PFSK-1 (cell line): ENCODE measurements at regions not wholly inside any gene's neighbourhood (a gene's known extent, or its start where the extent isn't known, plus 50 kb on each side); places are given as distances from the start of the nearest gene placed in this dataset.

Experiments
- FOXP2 ChIP-seq: optimal IDR thresholded peaks from 2 replicates; pipeline ENCODE3; 2011; ENCODE audit warnings: borderline replicate concordance, control low read depth, inconsistent platforms; ENCODE audit not compliant: insufficient read depth; ENCODE audit errors: extremely low read length, extremely low read depth
- POLR2AphosphoS5 ChIP-seq: IDR thresholded peaks from 2 replicates; pipeline ENCODE4 v1.6.1; 2012; ENCODE audit warnings: low read depth, mild to moderate bottlenecking, control low read depth, low read length, moderate library complexity
- REST ChIP-seq, 2 experiments: IDR thresholded peaks; 2 replicates each; pipeline versions ENCODE4 v1.6.1 to v1.8.0; 2011 to 2012; ENCODE audit warnings: low read depth in 2 of 2, low read length in 2 of 2, control low read depth in 1 of 2, inconsistent platforms in 1 of 2, mild to moderate bottlenecking in 1 of 2, moderate library complexity in 1 of 2; ENCODE audit not compliant: insufficient read depth in 1 of 2
- SIN3A ChIP-seq: IDR thresholded peaks from 2 replicates; pipeline ENCODE4 v1.6.1; 2012; ENCODE audit warnings: mild to moderate bottlenecking, low read length, moderate library complexity, borderline replicate concordance; ENCODE audit not compliant: insufficient read depth
- TAF1 ChIP-seq: IDR thresholded peaks from 2 replicates; pipeline ENCODE4 v1.6.1; 2012; ENCODE audit warnings: low read length, control low read depth, borderline replicate concordance; ENCODE audit not compliant: insufficient read depth

GRCh38 chr4:164221631-164222030 lies 532.3 kb upstream of the SMIM31 start:
- TF ChIP-seq TAF1 = no peak
- no peak for TF ChIP-seq SIN3A
- TF ChIP-seq POLR2AphosphoS5 = no peak
- TF ChIP-seq FOXP2 = no peak

GRCh38 chr4:164224871-164225270 lies 529.1 kb upstream of the SMIM31 start:
- no peak for TF ChIP-seq POLR2AphosphoS5
- no peak for TF ChIP-seq FOXP2
- no peak for TF ChIP-seq REST (IDR thresholded peaks at IDR 0.05; ENCODE audit: insufficient read depth in 1 of 2, low read depth in 2 of 2, low read length in 2 of 2)
- TF ChIP-seq SIN3A = no peak
- no peak for TF ChIP-seq TAF1

- TF ChIP-seq FOXP2 = no peak
- no peak for TF ChIP-seq TAF1
- TF ChIP-seq POLR2AphosphoS5 = no peak
- TF ChIP-seq SIN3A = no peak
- no peak for TF ChIP-seq REST (IDR thresholded peaks at IDR 0.05; ENCODE audit: insufficient read depth in 1 of 2, low read depth in 2 of 2, low read length in 2 of 2)
These were observed 524.7 kb upstream of the SMIM31 start for GRCh38 chr4:164229255-164229654.

GRCh38 chr4:164239433-164239832 lies 514.5 kb upstream of the SMIM31 start:
- TF ChIP-seq SIN3A (no peak), POLR2AphosphoS5 (no peak), TAF1 (no peak), FOXP2 (no peak), REST (IDR thresholded peaks at IDR 0.05; ENCODE audit: insufficient read depth in 1 of 2, low read depth in 2 of 2, low read length in 2 of 2) (no peak)

GRCh38 chr4:164239976-164240375 lies 514.0 kb upstream of the SMIM31 start:
- TF ChIP-seq FOXP2 (no peak), TAF1 (no peak), SIN3A (no peak), REST (IDR thresholded peaks at IDR 0.05; ENCODE audit: insufficient read depth in 1 of 2, low read depth in 2 of 2, low read length in 2 of 2) (no peak), POLR2AphosphoS5 (no peak)
